LNCaP clone FGC (cell line): ENCODE measurements at regions not wholly inside any gene's neighbourhood (a gene's known extent, or its start where the extent isn't known, plus 50 kb on each side); places are given as distances from the start of the nearest gene placed in this dataset.

ENCODE experiments used
- DNase-seq: peaks from one replicate; pipeline ENCODE4 v3.0.0-alpha.2; 2011; ENCODE audit warnings: low read depth
- H3K4me3 ChIP-seq: 2 replicates; pipeline ENCODE4 v1.5.1; 2011; ENCODE audit warnings: mild to moderate bottlenecking, low read depth, low read length, control low read depth
- CTCF ChIP-seq: IDR thresholded peaks from 2 replicates; pipeline ENCODE4 v1.5.1; 2012; ENCODE audit warnings: mild to moderate bottlenecking; ENCODE audit not compliant: control insufficient read depth, insufficient read depth; ENCODE audit errors: extremely low read depth

GRCh38 chr14:58944968-58945356, 243.5 kb upstream of the DAAM1 start:
- no peak for TF ChIP-seq CTCF
- no peak overlapping the region for H3K4me3 ChIP-seq
- peak; percentile 21 for DNase-seq

GRCh38 chr14:58946431-58946830, 242.0 kb upstream of the DAAM1 start:
- no peak for DNase-seq
- no peak for TF ChIP-seq CTCF
- H3K4me3 ChIP-seq: no peak overlapping the region

GRCh38 chr14:58947156-58947555, 241.3 kb upstream of the DAAM1 start:
- TF ChIP-seq CTCF: no peak

GRCh38 chr14:58947814-58948445, 240.5 kb upstream of the DAAM1 start:
- TF ChIP-seq CTCF: no peak
- H3K4me3 ChIP-seq: no peak overlapping the region
- DNase-seq: no peak

More at GRCh38 chr14:58947156-58947555, 241.3 kb upstream of the DAAM1 start:
- no peak overlapping the region for H3K4me3 ChIP-seq
- no peak for DNase-seq

GRCh38 chr14:58950555-58950954, 237.9 kb upstream of the DAAM1 start:
- TF ChIP-seq CTCF: no peak
- no peak overlapping the region for H3K4me3 ChIP-seq
- DNase-seq: no peak

- no peak overlapping the region for H3K4me3 ChIP-seq
- no peak for DNase-seq
- TF ChIP-seq CTCF: no peak
Observed at GRCh38 chr14:58951143-58951542, 237.3 kb upstream of the DAAM1 start.

- TF ChIP-seq CTCF: no peak
- no peak for DNase-seq
- no peak overlapping the region for H3K4me3 ChIP-seq
Observed at GRCh38 chr14:58954052-58954451, 234.4 kb upstream of the DAAM1 start.
